ENCODE measurements at regions not wholly inside any gene's neighbourhood (a gene's known extent, or its start where the extent isn't known, plus 50 kb on each side); places are given as distances from the start of the nearest gene placed in this dataset.

DNA sequence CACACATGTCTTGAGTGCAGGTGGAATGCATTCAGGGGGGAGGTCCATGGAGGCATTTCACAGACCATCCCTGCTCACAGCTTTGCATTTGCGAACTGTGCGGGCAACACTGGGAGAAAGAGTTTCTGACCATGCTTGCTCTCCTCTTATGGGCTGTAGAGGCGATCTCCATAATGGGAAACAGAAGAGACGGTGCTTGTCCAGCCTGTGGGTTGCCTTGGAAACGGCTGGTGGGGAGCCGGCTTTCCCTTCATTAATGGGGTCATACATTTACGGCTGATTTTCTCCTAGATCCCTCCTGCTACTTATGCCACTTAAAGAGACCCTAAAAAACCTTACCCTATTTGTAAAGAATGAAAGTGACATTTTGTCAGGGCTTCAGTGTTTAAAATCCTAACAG, 147.4 kb downstream of the SOX11 start:
- Histone ChIP-seq H4K5ac (ENCODE audit: insufficient read length, low read depth, low read length) (no peak overlapping the region), H4K91ac (replicated peaks; ENCODE audit: insufficient read length, low read length) (no peak overlapping the region), H2AFZ (ENCODE audit: low read length) (no peak overlapping the region), H2BK20ac (ENCODE audit: low read length) (no peak overlapping the region), H3K4me1 (replicated peaks in 1 of 4; ENCODE audit: control insufficient read depth in 3 of 4, insufficient read depth in 4 of 4, low read length in 3 of 4) (no peaks in the 10 kb centered on the region), H2BK15ac (ENCODE audit: low read length) (no peak overlapping the region), H4K8ac (ENCODE audit: extremely low read depth, insufficient read depth, low read length) (no peak overlapping the region), H3K4me2 (ENCODE audit: insufficient read depth in 1 of 2, low read depth in 2 of 2, low read length in 2 of 2) (no peak overlapping the region), H3K4ac (replicated peaks; ENCODE audit: insufficient read length, low read depth, low read length) (no peak overlapping the region), H4K20me1 (replicated peaks in 1 of 2; ENCODE audit: control insufficient read depth in 1 of 2, insufficient read depth in 2 of 2, low read length in 2 of 2) (no peaks in the 10 kb centered on the region), H3K27me3 (replicated peaks in 1 of 4; ENCODE audit: control insufficient read depth in 3 of 4, extremely low read depth in 1 of 4, insufficient read depth in 3 of 4, low read length in 3 of 4) (no peaks in the 10 kb centered on the region), H2BK120ac (replicated peaks; ENCODE audit: low read depth, low read length) (no peak overlapping the region), H3K9ac (replicated peaks in 1 of 4; ENCODE audit: extremely low read depth in 1 of 4, low read depth in 3 of 4, low read length in 3 of 4) (no peak overlapping the region), H3K23me2 (ENCODE audit: low read depth, low read length) (no peaks in the 10 kb centered on the region), H3K4me3 (ENCODE audit: extremely low read depth in 1 of 4, insufficient read depth in 2 of 4, low read depth in 3 of 4, low read length in 4 of 4) (no peak overlapping the region), H3K56ac (replicated peaks; ENCODE audit: insufficient read length, low read depth, low read length) (no peak overlapping the region), H3K18ac (ENCODE audit: extremely low read depth, low read length) (no peak overlapping the region), H3K9me3 (ENCODE audit: insufficient read depth in 2 of 2, low read depth in 1 of 2, low read length in 1 of 2) (no peaks in the 10 kb centered on the region), H3K36me3 (ENCODE audit: control insufficient read depth in 2 of 4, insufficient read depth in 4 of 4, low read length in 3 of 4) (no peaks in the 10 kb centered on the region), H2BK12ac (ENCODE audit: low read depth, low read length) (no peak overlapping the region), H3K79me2 (ENCODE audit: control insufficient read depth in 1 of 2, insufficient read depth in 2 of 2, low read length in 2 of 2) (no peaks in the 10 kb centered on the region), H3K27ac (ENCODE audit: low read depth, low read length) (no peak overlapping the region), H2AK5ac (ENCODE audit: low read depth, low read length) (no peak overlapping the region), H3K79me1 (ENCODE audit: low read depth, low read length) (no peaks in the 10 kb centered on the region), H3K23ac (ENCODE audit: insufficient read length) (no peak overlapping the region), H2BK5ac (ENCODE audit: low read depth, low read length) (no peak overlapping the region), H3K14ac (ENCODE audit: insufficient read length) (no peak overlapping the region)
- FAIRE-seq: no peak
- no peak for TF ChIP-seq USF2 (IDR thresholded peaks at IDR 0.05; ENCODE audit: low read length)
- TF ChIP-seq SP4 (IDR thresholded peaks at IDR 0.05; ENCODE audit: low read length): no peak
- ChIA-PET POLR2A (ENCODE audit: partially characterized antibody) (no interaction called here), CTCF (ENCODE audit: partially characterized antibody) (interaction anchor here (0.8 kb wide), 1 partner anchor 8 kb away, joined by 3 read pairs; no protein-coding TSS in a partner anchor)
- 92% methylated on average over 7 of the region's 7 CpGs; no CpG with 5 or more reads in 1 of the 2 experiments for WGBS, 2 experiments (ENCODE audit: extremely low coverage in 1 of 2, insufficient coverage in 1 of 2, insufficient read length in 1 of 2, insufficient replicate concordance in 2 of 2, low coverage in 1 of 2, low lambda C conversion rate in 2 of 2, missing lambda C conversion rate in 1 of 2)
- no peak for DNase-seq (ENCODE audit: low read depth in 1 of 2, low spot score in 2 of 2)

All from H1 (cell line).